Vagina (tissue), 2 donors: ENCODE measurements at regions not wholly inside any gene's neighbourhood (a gene's known extent, or its start where the extent isn't known, plus 50 kb on each side); places are given as distances from the start of the nearest gene placed in this dataset.

Source experiments
- DNase-seq, 2 donors: peaks; one replicate each; pipeline ENCODE4 v3.0.0-alpha.2; 2017; ENCODE audit errors: extremely low spot score in 2 of 2
- H3K27ac ChIP-seq: fragments of 200-600 bp; sonication (generic); one replicate; pipeline ENCODE4 v1.5.1; 2019
- H3K27me3 ChIP-seq: fragments of 200-600 bp; sonication (generic); one replicate; pipeline ENCODE4 v1.5.1; 2019
- H3K36me3 ChIP-seq, 2 donors: fragments of 200-600 bp; sonication (generic); one replicate each; pipeline ENCODE4 v1.5.1; 2017 to 2019
- H3K4me1 ChIP-seq: fragments of 200-600 bp; sonication (generic); one replicate; pipeline ENCODE4 v1.5.1; 2019
- H3K4me3 ChIP-seq, 2 donors: fragments of 200-600 bp; sonication (generic); 1 replicate in 1 of 2; 2 replicates in 1 of 2; pipeline ENCODE4 v1.5.1; 2016 to 2019
- H3K9me3 ChIP-seq: fragments of 200-600 bp; sonication (generic); one replicate; pipeline ENCODE4 v1.5.1; 2019
- CTCF ChIP-seq, 3 experiments: fragments of 450-650 bp in 2 of 3; fragments of 200-600 bp in 1 of 3; sonication (generic) in 1 of 3; IDR thresholded peaks; one replicate each; pipeline ENCODE4 v1.5.1; 2017 to 2019; ENCODE audit warnings: antibody characterized with exemption in 3 of 3, mild to moderate bottlenecking in 2 of 3, moderate library complexity in 2 of 3
- POLR2A ChIP-seq, 2 donors: fragments of 450-650 bp; IDR thresholded peaks; one replicate each; pipeline ENCODE4 v1.6.1; 2017; ENCODE audit warnings: antibody characterized with exemption in 2 of 2, mild to moderate bottlenecking in 2 of 2, moderate library complexity in 2 of 2
- POLR2AphosphoS5 ChIP-seq, 2 donors: sonication (generic); formaldehyde crosslinking; IDR thresholded peaks; one replicate each; pipeline ENCODE4 v1.9.0; 2017; ENCODE audit warnings: antibody characterized with exemption in 2 of 2, mild to moderate bottlenecking in 2 of 2, low read depth in 1 of 2; ENCODE audit not compliant: insufficient read depth in 1 of 2
- intact Hi-C: fragments of 100-400 bp; cut with DNase I; formaldehyde crosslinking; loops from one replicate; pipeline ENCODE4 v1.15.1; 2023

DNA sequence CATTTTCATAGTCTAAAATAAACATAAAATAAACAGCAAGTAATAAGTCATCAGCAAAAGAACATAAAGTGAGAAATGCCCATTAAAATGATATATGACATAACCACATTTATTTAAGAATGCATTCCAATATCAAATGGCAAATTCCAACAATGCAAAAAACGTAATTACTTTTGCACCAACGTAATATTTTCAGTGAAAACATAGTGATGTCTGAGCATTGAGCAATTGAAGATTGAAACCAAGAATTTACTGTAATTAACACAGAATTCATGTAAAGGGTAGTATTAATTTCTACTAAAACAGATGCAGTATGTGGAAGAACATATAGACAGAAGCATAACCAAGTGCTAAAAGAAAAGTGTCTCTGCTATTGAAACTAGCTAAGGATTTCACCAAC is 123.0 kb upstream of the TNS3 start:
- H3K4me1 ChIP-seq, result no peaks in the 10 kb centered on the region
- no peaks in the 10 kb centered on the region for H3K27me3 ChIP-seq
- H3K27ac ChIP-seq, result no peak overlapping the region
- TF ChIP-seq POLR2A (IDR thresholded peaks at IDR 0.05), result no peak
- TF ChIP-seq POLR2AphosphoS5 (IDR thresholded peaks at IDR 0.05; ENCODE audit: insufficient read depth in 1 of 2, low read depth in 1 of 2), result no peak
- TF ChIP-seq CTCF (IDR thresholded peaks at IDR 0.05), result no peak
- DNase-seq, result no peak
- no peaks in the 10 kb centered on the region for H3K9me3 ChIP-seq
- intact Hi-C loops, result no loop called here
- H3K36me3 ChIP-seq, result no peaks in the 10 kb centered on the region
- no peak overlapping the region for H3K4me3 ChIP-seq

DNA sequence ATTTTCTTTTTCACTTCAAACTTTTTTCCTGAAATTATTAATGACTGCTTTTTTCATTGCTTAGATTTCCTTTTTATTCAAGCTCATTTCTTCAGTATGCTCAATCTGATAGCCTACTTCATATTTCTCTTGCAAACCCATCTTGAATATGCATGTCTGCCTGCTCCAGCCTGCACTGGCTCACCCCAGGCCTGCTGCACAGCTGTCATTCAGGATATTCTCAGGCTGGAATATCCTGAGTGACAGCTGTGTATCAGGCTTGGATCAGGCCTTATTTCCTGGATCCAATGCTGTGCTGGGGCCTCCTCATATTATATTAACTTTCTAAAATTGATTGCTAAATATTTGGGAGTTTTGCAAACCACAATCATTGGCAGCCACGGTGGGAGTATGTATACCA is 120.2 kb upstream of the TNS3 start:
- intact Hi-C loops, result no loop called here
- Histone ChIP-seq H3K9me3 (no peaks in the 10 kb centered on the region), H3K27me3 (no peaks in the 10 kb centered on the region), H3K36me3 (no peaks in the 10 kb centered on the region), H3K4me1 (no peaks in the 10 kb centered on the region), H3K4me3 (no peak overlapping the region), H3K27ac (no peak overlapping the region)
- TF ChIP-seq POLR2A (IDR thresholded peaks at IDR 0.05) (no peak), POLR2AphosphoS5 (IDR thresholded peaks at IDR 0.05; ENCODE audit: insufficient read depth in 1 of 2, low read depth in 1 of 2) (no peak), CTCF (IDR thresholded peaks at IDR 0.05) (no peak)
- DNase-seq, result no peak

DNA sequence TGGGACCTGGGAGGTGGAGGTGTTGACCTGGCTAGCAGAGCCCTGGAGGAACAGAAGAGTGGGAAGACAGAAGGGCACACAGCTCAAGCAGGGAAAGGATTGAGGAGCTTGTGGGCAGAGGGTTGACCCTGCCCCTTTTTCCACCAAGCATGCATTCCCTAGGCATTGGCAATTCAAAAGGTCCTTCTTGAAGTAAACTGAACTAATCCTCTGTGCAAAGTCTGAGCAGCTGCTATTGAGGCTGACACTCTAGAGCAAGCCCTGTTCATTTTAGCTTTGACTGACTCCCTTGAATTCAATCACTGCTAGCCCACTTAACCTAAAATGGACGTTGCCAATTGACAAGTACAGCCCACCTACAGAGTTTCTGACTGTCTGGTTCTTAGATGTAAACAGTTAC is 116.5 kb upstream of the TNS3 start:
- intact Hi-C loops, result no loop called here
- H3K36me3 ChIP-seq, result no peaks in the 10 kb centered on the region
- TF ChIP-seq CTCF (IDR thresholded peaks at IDR 0.05), result no peak
- TF ChIP-seq POLR2A (IDR thresholded peaks at IDR 0.05), result no peak
- TF ChIP-seq POLR2AphosphoS5 (IDR thresholded peaks at IDR 0.05; ENCODE audit: insufficient read depth in 1 of 2, low read depth in 1 of 2), result no peak
- no peak overlapping the region for H3K27ac ChIP-seq
- DNase-seq, result no peak
- no peaks in the 10 kb centered on the region for H3K27me3 ChIP-seq
- H3K4me1 ChIP-seq, result no peaks in the 10 kb centered on the region
- H3K4me3 ChIP-seq, result no peak overlapping the region
- no peaks in the 10 kb centered on the region for H3K9me3 ChIP-seq

GRCh38 chr7:47697543-47697942 is 115.6 kb upstream of the TNS3 start:
- Histone ChIP-seq H3K4me3 (no peak overlapping the region), H3K36me3 (no peaks in the 10 kb centered on the region), H3K27ac (no peak overlapping the region), H3K27me3 (no peaks in the 10 kb centered on the region), H3K9me3 (no peaks in the 10 kb centered on the region), H3K4me1 (no peaks in the 10 kb centered on the region)
- TF ChIP-seq CTCF (IDR thresholded peaks at IDR 0.05), result no peak
- no peak for TF ChIP-seq POLR2A (IDR thresholded peaks at IDR 0.05)
- no peak for TF ChIP-seq POLR2AphosphoS5 (IDR thresholded peaks at IDR 0.05; ENCODE audit: insufficient read depth in 1 of 2, low read depth in 1 of 2)
- no peak for DNase-seq
- intact Hi-C loops, result no loop called here

DNA sequence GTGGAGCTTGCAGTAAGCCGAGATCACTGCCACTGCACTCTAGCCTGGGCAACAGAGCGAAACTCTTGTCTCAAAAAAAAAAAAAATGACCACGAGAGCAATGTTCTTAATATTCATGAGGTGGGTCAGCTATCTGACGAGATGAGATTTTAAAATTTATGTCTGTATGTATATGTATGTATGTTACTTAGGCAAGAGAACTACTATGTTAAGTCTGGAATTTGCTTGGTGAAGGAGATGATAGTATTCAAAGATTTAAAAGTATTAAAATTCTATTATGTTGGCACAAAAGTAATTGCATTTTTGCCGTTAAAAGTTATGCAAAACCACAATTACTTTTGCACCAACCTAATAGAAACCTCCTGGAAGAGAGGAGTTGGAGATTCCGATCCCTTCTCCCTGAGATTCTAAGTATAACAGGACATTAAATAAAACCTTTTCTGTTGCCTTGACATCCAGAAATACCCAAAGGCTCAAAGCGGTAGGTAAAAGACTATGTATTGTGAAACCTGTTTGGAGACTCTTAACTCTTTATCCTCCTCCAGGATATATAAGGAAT is 114.3 kb upstream of the TNS3 start:
- no peaks in the 10 kb centered on the region for H3K27me3 ChIP-seq
- no peak overlapping the region for H3K4me3 ChIP-seq
- H3K36me3 ChIP-seq, result no peaks in the 10 kb centered on the region
- H3K9me3 ChIP-seq, result no peaks in the 10 kb centered on the region
- H3K27ac ChIP-seq, result no peak overlapping the region
- intact Hi-C loops, result no loop called here
- TF ChIP-seq CTCF (IDR thresholded peaks at IDR 0.05) (no peak), POLR2AphosphoS5 (IDR thresholded peaks at IDR 0.05; ENCODE audit: insufficient read depth in 1 of 2, low read depth in 1 of 2) (no peak), POLR2A (IDR thresholded peaks at IDR 0.05) (no peak)
- H3K4me1 ChIP-seq, result no peaks in the 10 kb centered on the region
- DNase-seq, result no peak
